A673 (cell line): ENCODE measurements at regions not wholly inside any gene's neighbourhood (a gene's known extent, or its start where the extent isn't known, plus 50 kb on each side); places are given as distances from the start of the nearest gene placed in this dataset.

Source experiments
- CTCF ChIP-seq: fragments of 300-800, 200-600 bp; sonication (generic); conservative IDR thresholded peaks from 2 replicates; pipeline ENCODE4 v1.5.1; 2017; ENCODE audit warnings: low read depth, mild to moderate bottlenecking, antibody characterized with exemption, low read length, moderate library complexity, mixed read lengths
- EZH2 ChIP-seq: fragments of 200-600 bp; sonication (generic); IDR thresholded peaks from 2 replicates; pipeline ENCODE4 v1.6.1; 2017; ENCODE audit warnings: borderline replicate concordance, low read depth, mild to moderate bottlenecking, mixed read lengths, antibody characterized with exemption, low read length; ENCODE audit not compliant: poor library complexity, severe bottlenecking

- no peak for TF ChIP-seq CTCF
- TF ChIP-seq EZH2 = no peak
Observed at GRCh38 chr5:155556222-155556621, 542.7 kb downstream of the KIF4B start.
